Ovary (tissue), 7 donors: ENCODE measurements at regions not wholly inside any gene's neighbourhood (a gene's known extent, or its start where the extent isn't known, plus 50 kb on each side); places are given as distances from the start of the nearest gene placed in this dataset.

Source experiments
- DNase-seq, 5 donors: peaks; one replicate each; pipeline ENCODE4 v3.0.0-alpha.2; 2019 to 2020
- H3K27ac ChIP-seq, 2 donors: fragments of 200-600 bp; one replicate each; pipeline versions ENCODE4 v1.5.1 to v1.8.0; 2019 to 2022
- H3K27me3 ChIP-seq: fragments of 200-600 bp; one replicate; pipeline ENCODE4 v1.8.0; 2022
- H3K36me3 ChIP-seq: fragments of 200-600 bp; sonication (generic); one replicate; pipeline ENCODE4 v1.5.1; 2019
- H3K4me1 ChIP-seq: one replicate; pipeline ENCODE4 v1.8.1; 2013; ENCODE audit warnings: mild to moderate bottlenecking, moderate library complexity; ENCODE audit not compliant: insufficient read depth
- H3K4me3 ChIP-seq: fragments of 200-600 bp; sonication (generic); one replicate; pipeline ENCODE4 v1.5.1; 2017
- H3K9me3 ChIP-seq, 2 donors: fragments of 200-600 bp in 1 of 2; sonication (generic) in 1 of 2; one replicate each; pipeline versions ENCODE4 v1.5.1 to v1.8.1; 2013 to 2019; ENCODE audit warnings: mild to moderate bottlenecking in 1 of 2, moderate library complexity in 1 of 2
- EP300 ChIP-seq: sonication (generic); formaldehyde crosslinking; IDR thresholded peaks from one replicate; pipeline ENCODE4 v1.6.1; 2017; ENCODE audit warnings: antibody characterized with exemption
- POLR2A ChIP-seq: fragments of 450-650 bp; IDR thresholded peaks from one replicate; pipeline ENCODE4 v1.6.1; 2017; ENCODE audit warnings: antibody characterized with exemption, mild to moderate bottlenecking, moderate library complexity
- WGBS, 3 donors: extraction: QIAGEN DNeasy Blood & Tissue Kit in 1 of 3; methylation state at CpG; one replicate each; pipeline versions ENCODE4 v1.1.5 to v1.1.7; 2013 to 2017; 5-methylcytosine and 5-hydroxymethylcytosine counted together
- intact Hi-C, 4 donors: fragments of 100-400 bp; cut with DNase I; formaldehyde crosslinking; loops; one replicate each; pipeline versions ENCODE4 v1.11.0 to v1.15.1; 2022 to 2023
- TF ChIP-seq, protein P1 (sequence below), 3 donors: fragments of 450-650 bp in 2 of 3; fragments of 200-600 bp in 1 of 3; IDR thresholded peaks; one replicate each; pipeline versions ENCODE4 v1.5.1 to v1.8.0; 2016 to 2022; ENCODE audit warnings: antibody characterized with exemption in 3 of 3, mild to moderate bottlenecking in 1 of 3
- donor health status: DM: no; HTN: no; CAD: no; lungs with moderate emphysema.
- donor health status: DM: no; HTN: no; CAD: no.
- donor health status: Bipolar disorder and iron deficiency.
- donor health status: DM: no; HTN: no; CAD: no.
- donor health status: DM: yes; HTN: yes; CAD: no.

DNA sequence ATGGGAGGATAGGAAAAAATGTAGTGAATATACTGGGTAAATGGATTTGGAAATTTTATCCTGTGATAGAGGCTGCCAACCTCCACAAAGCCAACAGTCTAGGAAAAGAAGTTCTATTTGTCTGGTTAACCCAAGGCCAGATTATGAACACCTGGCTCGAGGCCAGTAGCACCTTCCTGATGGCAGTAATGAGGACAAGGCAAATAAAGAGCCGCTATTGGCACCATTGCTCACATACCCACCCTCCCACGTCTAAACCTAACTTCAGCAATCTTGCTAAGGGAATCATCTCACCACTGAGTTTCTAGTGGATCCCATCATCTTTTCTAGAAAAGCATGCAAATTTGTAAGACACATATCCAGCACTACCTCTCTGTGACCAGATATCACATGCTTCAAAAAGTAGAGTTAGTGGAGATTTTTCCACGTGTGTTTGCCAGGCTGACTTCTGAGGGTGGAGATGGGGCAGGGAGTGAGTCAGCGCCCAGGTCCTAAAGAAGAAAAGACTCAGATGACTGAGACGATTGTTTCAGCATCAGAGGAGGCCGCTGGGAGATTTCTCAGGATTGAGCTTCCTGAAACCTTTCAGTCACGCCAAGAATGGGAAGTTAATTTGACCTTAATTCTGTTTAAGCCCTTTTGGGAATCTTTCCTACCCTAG lies 362.9 kb downstream of the EMP1 start:
- Histone ChIP-seq H3K4me1 (no peaks in the 10 kb centered on the region), H3K36me3 (no peaks in the 10 kb centered on the region), H3K27me3 (no peaks in the 10 kb centered on the region), H3K9me3 (no peaks in the 10 kb centered on the region), H3K27ac (no peak overlapping the region), H3K4me3 (no peak overlapping the region)
- TF ChIP-seq POLR2A (no peak), EP300 (no peak)
- TF ChIP-seq, protein P1, sequence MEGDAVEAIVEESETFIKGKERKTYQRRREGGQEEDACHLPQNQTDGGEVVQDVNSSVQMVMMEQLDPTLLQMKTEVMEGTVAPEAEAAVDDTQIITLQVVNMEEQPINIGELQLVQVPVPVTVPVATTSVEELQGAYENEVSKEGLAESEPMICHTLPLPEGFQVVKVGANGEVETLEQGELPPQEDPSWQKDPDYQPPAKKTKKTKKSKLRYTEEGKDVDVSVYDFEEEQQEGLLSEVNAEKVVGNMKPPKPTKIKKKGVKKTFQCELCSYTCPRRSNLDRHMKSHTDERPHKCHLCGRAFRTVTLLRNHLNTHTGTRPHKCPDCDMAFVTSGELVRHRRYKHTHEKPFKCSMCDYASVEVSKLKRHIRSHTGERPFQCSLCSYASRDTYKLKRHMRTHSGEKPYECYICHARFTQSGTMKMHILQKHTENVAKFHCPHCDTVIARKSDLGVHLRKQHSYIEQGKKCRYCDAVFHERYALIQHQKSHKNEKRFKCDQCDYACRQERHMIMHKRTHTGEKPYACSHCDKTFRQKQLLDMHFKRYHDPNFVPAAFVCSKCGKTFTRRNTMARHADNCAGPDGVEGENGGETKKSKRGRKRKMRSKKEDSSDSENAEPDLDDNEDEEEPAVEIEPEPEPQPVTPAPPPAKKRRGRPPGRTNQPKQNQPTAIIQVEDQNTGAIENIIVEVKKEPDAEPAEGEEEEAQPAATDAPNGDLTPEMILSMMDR (IDR thresholded peaks at IDR 0.05) = no peak
- intact Hi-C loops = no loop called here
- DNase-seq = no peak
- WGBS, 3 donors = 69 to 71% (median 70%) methylated on average over 8 of the region's 8 CpGs

DNA sequence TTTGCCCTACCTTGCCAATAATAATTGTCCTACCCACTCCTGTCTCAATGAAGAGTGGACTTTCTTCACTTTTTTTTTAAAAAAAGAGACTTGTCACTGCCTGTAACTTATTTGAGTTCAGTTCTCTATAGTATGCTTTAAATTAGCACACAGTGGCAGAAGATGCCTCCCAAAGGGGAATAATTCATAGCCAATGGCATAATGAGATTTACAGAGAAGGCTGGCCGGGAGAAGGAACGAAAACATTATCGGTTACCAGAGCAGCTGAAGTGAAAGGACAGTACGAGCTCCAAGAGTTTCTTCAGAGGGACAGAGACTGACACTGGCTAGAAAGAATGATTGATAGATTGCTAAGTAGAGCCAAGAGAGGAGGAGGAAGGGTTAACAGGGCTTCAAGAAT lies 356.3 kb downstream of the EMP1 start:
- intact Hi-C loops = no loop called here

DNA sequence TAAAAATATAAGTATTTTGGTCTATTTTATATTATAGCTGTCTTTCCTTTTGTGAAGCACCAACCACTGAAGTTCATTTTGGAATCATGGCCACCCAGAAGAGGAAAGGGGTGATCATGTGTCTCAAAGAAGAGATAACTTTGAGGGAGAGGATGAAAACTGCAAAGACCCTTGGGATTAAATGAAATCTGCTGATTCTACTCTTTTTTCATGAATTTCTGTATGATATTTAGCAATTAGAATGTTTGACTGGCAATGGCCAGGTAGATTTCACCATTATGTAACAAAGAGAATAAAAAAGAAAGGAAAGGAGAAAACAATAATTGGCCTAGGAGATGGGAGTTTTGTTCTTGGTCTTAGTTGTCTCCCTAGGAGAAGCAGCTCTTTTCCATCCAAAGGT lies 350.8 kb downstream of the EMP1 start:
- H3K4me1 ChIP-seq = no peaks in the 10 kb centered on the region
- H3K4me3 ChIP-seq = no peak overlapping the region
- intact Hi-C loops = no loop called here
- no peaks in the 10 kb centered on the region for H3K36me3 ChIP-seq
- no peaks in the 10 kb centered on the region for H3K9me3 ChIP-seq
- no peaks in the 10 kb centered on the region for H3K27me3 ChIP-seq
- no peak overlapping the region for H3K27ac ChIP-seq
- no peak for DNase-seq
- TF ChIP-seq POLR2A = no peak
- no peak for TF ChIP-seq EP300
- TF ChIP-seq, protein P1 (IDR thresholded peaks at IDR 0.05) = no peak

More for the DNA sequence above, 356.3 kb downstream of the EMP1 start:
- WGBS, 3 donors = 19 to 51% (median 30%) methylated on average over 4 of the region's 4 CpGs
- no peaks in the 10 kb centered on the region for H3K4me1 ChIP-seq
- TF ChIP-seq, protein P1 (IDR thresholded peaks at IDR 0.05) = no peak
- TF ChIP-seq EP300 (no peak), POLR2A (no peak)
- H3K36me3 ChIP-seq = no peaks in the 10 kb centered on the region
- no peak for DNase-seq
- no peaks in the 10 kb centered on the region for H3K9me3 ChIP-seq
- no peaks in the 10 kb centered on the region for H3K27me3 ChIP-seq
- no peak overlapping the region for H3K27ac ChIP-seq
- H3K4me3 ChIP-seq = no peak overlapping the region

DNA sequence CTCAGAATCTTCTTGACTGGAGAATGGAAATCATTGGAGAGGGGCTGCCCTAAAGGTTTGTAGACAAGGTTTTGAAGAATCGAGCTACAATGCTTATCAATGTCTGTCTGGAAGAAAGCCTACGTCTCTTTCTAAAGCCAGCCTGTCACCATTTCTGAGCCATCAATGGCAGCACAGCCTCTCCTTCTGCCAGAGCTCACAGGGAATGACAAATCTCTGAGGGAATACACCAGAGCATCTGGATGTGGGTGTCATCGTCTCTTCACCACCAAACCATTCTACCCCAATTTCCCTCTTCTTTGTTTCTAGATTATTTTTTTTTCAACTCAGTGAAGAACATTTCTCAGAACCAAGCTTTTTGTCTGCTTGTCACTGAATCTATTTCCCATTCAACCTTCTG lies 349.7 kb downstream of the EMP1 start:
- intact Hi-C loops = no loop called here
- no peak overlapping the region for H3K27ac ChIP-seq
- no peaks in the 10 kb centered on the region for H3K36me3 ChIP-seq
- H3K9me3 ChIP-seq = no peaks in the 10 kb centered on the region
- TF ChIP-seq, protein P1 (IDR thresholded peaks at IDR 0.05) = no peak
- TF ChIP-seq EP300 (no peak), POLR2A (no peak)
- H3K27me3 ChIP-seq = no peaks in the 10 kb centered on the region
- 78 to 84% (median 78%) methylated on average over 3 of the region's 3 CpGs for WGBS, 3 donors
- no peak overlapping the region for H3K4me3 ChIP-seq
- no peak for DNase-seq
- no peaks in the 10 kb centered on the region for H3K4me1 ChIP-seq
